Esophagus muscularis mucosa (tissue), 4 donors: ENCODE measurements at regions not wholly inside any gene's neighbourhood (a gene's known extent, or its start where the extent isn't known, plus 50 kb on each side); places are given as distances from the start of the nearest gene placed in this dataset.

ENCODE experiments used
- CTCF ChIP-seq, 3 experiments: fragments of 200-600 bp in 2 of 3; fragments of 450-650 bp in 1 of 3; sonication (generic) in 2 of 3; IDR thresholded peaks; one replicate each; pipeline ENCODE4 v1.5.1; 2017 to 2019; ENCODE audit warnings: antibody characterized with exemption in 3 of 3, mild to moderate bottlenecking in 2 of 3, moderate library complexity in 1 of 3
- EP300 ChIP-seq: sonication (generic); formaldehyde crosslinking; IDR thresholded peaks from one replicate; pipeline ENCODE4 v1.6.1; 2017; ENCODE audit warnings: antibody characterized with exemption
- POLR2A ChIP-seq: fragments of 450-650 bp; IDR thresholded peaks from one replicate; pipeline ENCODE4 v1.6.1; 2017; ENCODE audit warnings: antibody characterized with exemption, moderate library complexity, mild to moderate bottlenecking, low read depth

GRCh38 chr3:34363881-34364280 lies 565.5 kb downstream of the PDCD6IP start:
- TF ChIP-seq CTCF (IDR thresholded peaks at IDR 0.05) (no peak), POLR2A (no peak), EP300 (no peak)
